ENCODE measurements at regions not wholly inside any gene's neighbourhood (a gene's known extent, or its start where the extent isn't known, plus 50 kb on each side); places are given as distances from the start of the nearest gene placed in this dataset.
A peak's percentile ranks its signal among the peaks of the same experiment; 100 is the strongest.
"Not testable (repeated sequence)": the region's sequence is repeated elsewhere in the genome, so short reads cannot be mapped to it uniquely, and the experiment has no call there.

DNA sequence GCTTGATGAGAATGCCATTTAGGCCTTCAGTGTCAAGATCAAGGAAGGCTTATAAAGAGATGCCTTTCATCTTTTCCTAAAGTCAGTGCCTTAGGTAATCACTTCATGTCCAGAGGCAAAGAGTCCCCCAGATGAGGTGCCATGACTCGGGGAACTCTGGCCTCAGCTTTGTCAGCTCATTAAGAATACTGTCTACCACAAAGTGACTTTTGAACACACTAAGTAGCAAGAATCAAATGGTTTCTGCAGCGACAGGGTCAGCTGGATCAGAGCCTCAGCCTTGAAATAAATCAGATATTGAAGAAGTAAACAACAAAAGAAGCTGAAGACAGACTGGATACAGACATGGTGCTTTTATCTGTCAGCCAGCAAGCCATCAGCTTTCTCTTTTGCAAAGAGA lies 120.1 kb upstream of the SLC39A10 start:
- no peak for DNase-seq
- Histone ChIP-seq H3K27me3 (ENCODE audit: control insufficient read depth in 1 of 2, insufficient read depth in 2 of 2, low read length in 1 of 2) (no peaks in the 10 kb centered on the region), H3K4me1 (ENCODE audit: control insufficient read depth in 1 of 2, insufficient read depth in 2 of 2, low read length in 2 of 2) (peaks cover 3 to 4% of the 10 kb centered on the region in 2 donors), H3K9me3 (ENCODE audit: control insufficient read depth, low read length) (no peaks in the 10 kb centered on the region), H3K36me3 (ENCODE audit: control insufficient read depth in 1 of 2, insufficient read depth in 2 of 2, low read length in 1 of 2) (no peaks in the 10 kb centered on the region), H3K4me3 (ENCODE audit: low read length in 2 of 2) (no peak overlapping the region), H3K27ac (ENCODE audit: low read depth in 1 of 2, low read length in 2 of 2) (no peak overlapping the region)
- 89 to 92% methylated on average over 2 of the region's 2 CpGs for WGBS, 2 donors
- intact Hi-C loops (cut with DNase I), result no loop called here
- no peak for ATAC-seq (ENCODE audit: low FRiP score)

- H3K36me3 ChIP-seq (ENCODE audit: control insufficient read depth in 1 of 2, insufficient read depth in 2 of 2, low read length in 1 of 2), result no peaks in the 10 kb centered on the region
- no peaks in the 10 kb centered on the region for H3K27me3 ChIP-seq (ENCODE audit: control insufficient read depth in 1 of 2, insufficient read depth in 2 of 2, low read length in 1 of 2)
- H3K27ac ChIP-seq (ENCODE audit: low read depth in 1 of 2, low read length in 2 of 2), result no peak overlapping the region
- ATAC-seq (ENCODE audit: low FRiP score), result no peak
- intact Hi-C loops (cut with DNase I), result loop anchor here (2.0 kb wide), 2 partner anchors 121 to 123 kb away; partner anchors contain the start of gene SLC39A10 (in 1 of the 2)
- H3K9me3 ChIP-seq (ENCODE audit: control insufficient read depth, low read length), result no peaks in the 10 kb centered on the region
- WGBS, 2 donors, result 91 to 92% methylated on average over 7 of the region's 7 CpGs
- H3K4me3 ChIP-seq (ENCODE audit: low read length in 2 of 2), result no peak overlapping the region
- H3K4me1 ChIP-seq (ENCODE audit: control insufficient read depth in 1 of 2, insufficient read depth in 2 of 2, low read length in 2 of 2), result peaks cover 3 to 4% of the 10 kb centered on the region in 2 donors
- DNase-seq, result peak in 1 of 2 donors; percentile 71
These were observed 121.0 kb upstream of the SLC39A10 start for GRCh38 chr2:195535911-195536522.

DNA sequence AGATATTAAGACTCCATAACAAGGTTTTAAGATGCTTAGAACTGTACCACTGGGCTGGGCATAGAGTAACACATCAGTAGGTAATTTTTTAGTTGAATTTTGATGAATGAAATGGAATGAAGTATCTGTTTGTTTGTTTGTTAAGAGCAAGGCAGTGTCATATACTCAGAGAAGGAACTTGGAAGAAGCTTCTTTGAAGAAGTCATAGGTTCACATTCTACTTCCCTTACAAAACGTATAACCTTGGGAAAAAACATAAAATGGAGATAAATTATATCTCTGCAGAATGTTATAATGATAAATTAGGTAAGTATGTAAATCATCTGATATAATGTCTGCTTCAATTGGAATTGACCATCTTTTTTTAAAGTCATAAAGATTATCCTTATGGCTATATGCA lies 122.1 kb upstream of the SLC39A10 start:
- H3K9me3 ChIP-seq (ENCODE audit: control insufficient read depth, low read length), result no peaks in the 10 kb centered on the region
- ATAC-seq (ENCODE audit: low FRiP score), result no peak
- WGBS, 2 donors, result 85 to 86% methylated on average over 1 of the region's 1 CpG
- no peaks in the 10 kb centered on the region for H3K27me3 ChIP-seq (ENCODE audit: control insufficient read depth in 1 of 2, insufficient read depth in 2 of 2, low read length in 1 of 2)
- H3K36me3 ChIP-seq (ENCODE audit: control insufficient read depth in 1 of 2, insufficient read depth in 2 of 2, low read length in 1 of 2), result no peaks in the 10 kb centered on the region
- DNase-seq, result no peak
- H3K4me3 ChIP-seq (ENCODE audit: low read length in 2 of 2), result no peak overlapping the region
- peak overlapping the region in 1 of 2 donors; percentile 36 for H3K27ac ChIP-seq (ENCODE audit: low read depth in 1 of 2, low read length in 2 of 2)
- peaks cover 3 to 4% of the 10 kb centered on the region in 2 donors for H3K4me1 ChIP-seq (ENCODE audit: control insufficient read depth in 1 of 2, insufficient read depth in 2 of 2, low read length in 2 of 2)
- intact Hi-C loops (cut with DNase I), result loop anchor here (2.0 to 5.0 kb wide), 3 partner anchors 47 to 124 kb away; partner anchors contain the start of gene SLC39A10 (in 1 of the 2)

GRCh38 chr2:195533771-195534642 lies 123.0 kb upstream of the SLC39A10 start:
- Histone ChIP-seq H3K9me3 (ENCODE audit: control insufficient read depth, low read length) (no peaks in the 10 kb centered on the region), H3K36me3 (ENCODE audit: control insufficient read depth in 1 of 2, insufficient read depth in 2 of 2, low read length in 1 of 2) (no peaks in the 10 kb centered on the region), H3K27me3 (ENCODE audit: control insufficient read depth in 1 of 2, insufficient read depth in 2 of 2, low read length in 1 of 2) (no peaks in the 10 kb centered on the region), H3K4me3 (ENCODE audit: low read length in 2 of 2) (peak overlapping the region in 1 of 2 donors; percentile 19), H3K27ac (ENCODE audit: low read depth in 1 of 2, low read length in 2 of 2) (peak overlapping the region; percentile 36 to 76), H3K4me1 (ENCODE audit: control insufficient read depth in 1 of 2, insufficient read depth in 2 of 2, low read length in 2 of 2) (peaks cover 3 to 4% of the 10 kb centered on the region in 2 donors)
- DNase-seq (peak; percentile 91 to 92), ATAC-seq (ENCODE audit: low FRiP score) (peak; percentile 93)
- intact Hi-C loops (cut with DNase I), result loop anchor here (2.0 to 5.0 kb wide), 3 partner anchors 48 to 125 kb away; partner anchors contain the start of gene SLC39A10 (in 1 of the 2)
- WGBS, 2 donors, result 12 to 13% methylated on average over 8 of the region's 8 CpGs

DNA sequence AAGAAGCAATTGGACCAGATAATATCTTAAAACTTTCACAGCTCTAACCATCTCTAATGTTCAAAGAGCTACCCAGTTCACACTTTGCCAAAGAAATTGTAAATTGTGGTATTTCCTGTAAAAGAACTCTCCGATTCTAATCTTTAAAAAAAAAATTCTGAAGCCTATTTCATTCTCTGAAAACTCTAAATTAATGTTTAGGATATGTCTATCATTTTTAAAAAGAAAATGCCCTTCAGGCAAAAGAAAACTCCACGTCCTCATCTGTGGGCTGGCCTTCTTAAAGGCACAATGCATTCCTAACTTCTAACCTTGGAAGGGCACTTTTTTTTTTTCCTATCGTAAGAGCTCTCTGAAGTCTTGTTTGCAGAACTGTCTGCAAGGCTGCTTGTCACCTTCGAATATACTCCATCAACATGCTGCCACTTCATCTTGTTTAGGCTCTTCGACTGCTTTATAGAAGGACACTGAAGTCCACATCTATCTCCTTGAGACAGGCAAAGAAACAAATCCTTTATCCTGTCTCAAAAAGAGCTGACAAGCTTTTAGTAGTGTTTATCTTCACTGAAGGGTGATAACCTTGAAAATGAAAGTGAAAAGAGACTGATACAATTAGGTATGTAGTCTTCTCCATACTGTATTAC lies 124.3 kb upstream of the SLC39A10 start:
- no peak overlapping the region for H3K27ac ChIP-seq (ENCODE audit: low read depth in 1 of 2, low read length in 2 of 2)
- H3K9me3 ChIP-seq (ENCODE audit: control insufficient read depth, low read length), result no peaks in the 10 kb centered on the region
- DNase-seq, result no peak
- intact Hi-C loops (cut with DNase I), result loop anchor here in 1 of 2 donors (5.0 kb wide), 1 partner anchor 50 kb away; no protein-coding TSS in a partner anchor
- WGBS, 2 donors, result 10 to 13% methylated on average over 5 of the region's 5 CpGs
- no peak for ATAC-seq (ENCODE audit: low FRiP score)
- H3K4me3 ChIP-seq (ENCODE audit: low read length in 2 of 2), result peak overlapping the region in 1 of 2 donors; percentile 41
- H3K27me3 ChIP-seq (ENCODE audit: control insufficient read depth in 1 of 2, insufficient read depth in 2 of 2, low read length in 1 of 2), result no peaks in the 10 kb centered on the region
- no peaks in the 10 kb centered on the region for H3K36me3 ChIP-seq (ENCODE audit: control insufficient read depth in 1 of 2, insufficient read depth in 2 of 2, low read length in 1 of 2)
- peaks cover 3 to 4% of the 10 kb centered on the region in 2 donors for H3K4me1 ChIP-seq (ENCODE audit: control insufficient read depth in 1 of 2, insufficient read depth in 2 of 2, low read length in 2 of 2)

GRCh38 chr2:195532255-195532627 lies 124.8 kb upstream of the SLC39A10 start:
- no peak overlapping the region for H3K4me3 ChIP-seq (ENCODE audit: low read length in 2 of 2)
- H3K27me3 ChIP-seq (ENCODE audit: control insufficient read depth in 1 of 2, insufficient read depth in 2 of 2, low read length in 1 of 2), result no peaks in the 10 kb centered on the region
- peaks cover 3 to 4% of the 10 kb centered on the region in 2 donors for H3K4me1 ChIP-seq (ENCODE audit: control insufficient read depth in 1 of 2, insufficient read depth in 2 of 2, low read length in 2 of 2)
- H3K9me3 ChIP-seq (ENCODE audit: control insufficient read depth, low read length), result no peaks in the 10 kb centered on the region
- no peak for DNase-seq
- ATAC-seq (ENCODE audit: low FRiP score), result no peak
- no peaks in the 10 kb centered on the region for H3K36me3 ChIP-seq (ENCODE audit: control insufficient read depth in 1 of 2, insufficient read depth in 2 of 2, low read length in 1 of 2)
- WGBS, 2 donors, result 88 to 89% methylated on average over 1 of the region's 1 CpG
- intact Hi-C loops (cut with DNase I), result loop anchor here in 1 of 2 donors (5.0 kb wide), 1 partner anchor 50 kb away; no protein-coding TSS in a partner anchor
- H3K27ac ChIP-seq (ENCODE audit: low read depth in 1 of 2, low read length in 2 of 2), result no peak overlapping the region

DNA sequence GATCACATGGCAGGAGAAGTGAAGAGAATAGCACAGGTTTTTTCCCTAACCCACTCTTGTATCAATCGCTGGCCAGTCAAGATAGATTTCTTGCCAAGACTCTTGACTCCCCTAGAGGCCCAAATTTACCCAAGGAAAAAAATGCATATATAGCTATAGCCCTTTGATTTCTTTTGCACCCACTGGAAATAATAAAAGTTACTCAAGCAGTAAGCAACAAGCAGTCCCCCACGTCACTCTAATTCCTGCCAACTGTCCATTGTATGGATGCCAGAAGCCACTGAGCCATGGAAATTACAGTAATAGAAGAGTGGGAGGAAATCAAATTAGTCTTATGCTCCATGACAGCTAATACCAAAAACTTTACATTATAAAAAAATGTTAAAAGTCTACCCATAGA lies 125.3 kb upstream of the SLC39A10 start:
- no peak overlapping the region for H3K27ac ChIP-seq (ENCODE audit: low read depth in 1 of 2, low read length in 2 of 2)
- H3K36me3 ChIP-seq (ENCODE audit: control insufficient read depth in 1 of 2, insufficient read depth in 2 of 2, low read length in 1 of 2), result no peaks in the 10 kb centered on the region
- H3K27me3 ChIP-seq (ENCODE audit: control insufficient read depth in 1 of 2, insufficient read depth in 2 of 2, low read length in 1 of 2), result no peaks in the 10 kb centered on the region
- H3K9me3 ChIP-seq (ENCODE audit: control insufficient read depth, low read length), result no peaks in the 10 kb centered on the region
- intact Hi-C loops (cut with DNase I), result loop anchor here in 1 of 2 donors (5.0 kb wide), 1 partner anchor 51 kb away; no protein-coding TSS in a partner anchor
- H3K4me3 ChIP-seq (ENCODE audit: low read length in 2 of 2), result no peak overlapping the region
- 42 to 44% methylated on average over 2 of the region's 2 CpGs for WGBS, 2 donors
- H3K4me1 ChIP-seq (ENCODE audit: control insufficient read depth in 1 of 2, insufficient read depth in 2 of 2, low read length in 2 of 2), result peaks cover 3 to 4% of the 10 kb centered on the region in 2 donors
- no peak for ATAC-seq (ENCODE audit: low FRiP score)
- DNase-seq, result no peak

GRCh38 chr2:195523242-195523641 lies 133.8 kb upstream of the SLC39A10 start:
- H3K9me3 ChIP-seq (ENCODE audit: control insufficient read depth, low read length); H3K27me3 ChIP-seq (ENCODE audit: control insufficient read depth in 1 of 2, insufficient read depth in 2 of 2, low read length in 1 of 2); H3K36me3 ChIP-seq (ENCODE audit: control insufficient read depth in 1 of 2, insufficient read depth in 2 of 2, low read length in 1 of 2); H3K4me3 ChIP-seq (ENCODE audit: low read length in 2 of 2); H3K4me1 ChIP-seq (ENCODE audit: control insufficient read depth in 1 of 2, insufficient read depth in 2 of 2, low read length in 2 of 2); intact Hi-C loops (cut with DNase I); H3K27ac ChIP-seq (ENCODE audit: low read depth in 1 of 2, low read length in 2 of 2); ATAC-seq (ENCODE audit: low FRiP score); DNase-seq: not testable (repeated sequence)
- 83 to 86% methylated on average over 10 of the region's 10 CpGs for WGBS, 2 donors

Data from aorta (tissue), 5 donors.